Natural killer cell (primary cell): ENCODE measurements at regions not wholly inside any gene's neighbourhood (a gene's known extent, or its start where the extent isn't known, plus 50 kb on each side); places are given as distances from the start of the nearest gene placed in this dataset.

Source experiments
- ATAC-seq, 3 donors: fragments of 150-1000 bp in 2 of 3; fragments of 200-7000 bp in 1 of 3; cut with Tn5 transposase; 1 replicate in 1 of 3; 2 replicates in 2 of 3; pipeline ENCODE4 v1.10.0; 2021; ENCODE audit warnings: mild to moderate bottlenecking in 2 of 3, moderate library complexity in 2 of 3
- DNase-seq, 2 donors: peaks; one replicate each; pipeline versions ENCODE4 v3.0.0 to v3.0.0-alpha.2; 2013 to 2021; ENCODE audit warnings: mixed read lengths in 1 of 2
- H3K27ac ChIP-seq: one replicate; pipeline ENCODE4 v1.5.1; 2013; ENCODE audit warnings: mild to moderate bottlenecking, low read length
- H3K27me3 ChIP-seq: one replicate; pipeline ENCODE4 v1.6.1; 2013; ENCODE audit warnings: low read length; ENCODE audit not compliant: control insufficient read depth, insufficient read depth
- H3K36me3 ChIP-seq: one replicate; pipeline ENCODE4 v1.6.1; 2013; ENCODE audit warnings: low read length; ENCODE audit not compliant: control insufficient read depth, insufficient read depth
- H3K4me1 ChIP-seq: one replicate; pipeline ENCODE4 v1.6.1; 2013; ENCODE audit warnings: low read length; ENCODE audit not compliant: control insufficient read depth, insufficient read depth
- H3K4me3 ChIP-seq: one replicate; pipeline ENCODE4 v1.5.1; 2013; ENCODE audit warnings: low read length
- H3K9me3 ChIP-seq: one replicate; pipeline ENCODE4 v1.6.1; 2013; ENCODE audit warnings: low read length; ENCODE audit not compliant: control insufficient read depth, insufficient read depth
- H3K27ac Mint-ChIP-seq, 2 donors: one replicate each; pipeline ENCODE4 v1.8.0; 2022; ENCODE audit warnings: mild to moderate bottlenecking in 2 of 2, mixed read lengths in 2 of 2, moderate library complexity in 1 of 2
- H3K27me3 Mint-ChIP-seq, 2 donors: one replicate each; pipeline ENCODE4 v1.8.0; 2022; ENCODE audit warnings: low read depth in 2 of 2, mixed read lengths in 2 of 2
- H3K36me3 Mint-ChIP-seq: one replicate; pipeline ENCODE4 v1.8.0; 2022; ENCODE audit warnings: mixed read lengths
- H3K4me1 Mint-ChIP-seq, 2 donors: one replicate each; pipeline ENCODE4 v1.8.0; 2022; ENCODE audit warnings: mixed read lengths in 2 of 2
- H3K4me3 Mint-ChIP-seq: one replicate; pipeline ENCODE4 v1.8.0; 2022; ENCODE audit warnings: mild to moderate bottlenecking, moderate library complexity, mixed read lengths
- H3K9me3 Mint-ChIP-seq, 2 donors: one replicate each; pipeline ENCODE4 v1.8.0; 2022; ENCODE audit warnings: mixed read lengths in 2 of 2
- CTCF ChIP-seq: fragments of 200-600 bp; IDR thresholded peaks from one replicate; pipeline ENCODE4 v1.8.0; 2022; ENCODE audit warnings: antibody characterized with exemption
- WGBS: methylation state at CpG from one replicate; pipeline ENCODE4 v1.1.7; 2013; ENCODE audit warnings: missing lambda C conversion rate; ENCODE audit not compliant: insufficient coverage; 5-methylcytosine and 5-hydroxymethylcytosine counted together
- intact Hi-C: fragments of 100-400 bp; cut with micrococcal nuclease; formaldehyde crosslinking; loops from one replicate; pipeline ENCODE4 v1.14.2; 2022

- intact Hi-C loops: loop anchor here (10.0 kb wide), 1 partner anchor 1045 kb away; no protein-coding TSS in a partner anchor
- Histone ChIP-seq H3K36me3 (no peaks in the 10 kb centered on the region), H3K27me3 (no peaks in the 10 kb centered on the region), H3K27ac (no peak overlapping the region), H3K9me3 (no peaks in the 10 kb centered on the region), H3K4me1 (no peaks in the 10 kb centered on the region), H3K4me3 (no peak overlapping the region)
- ATAC-seq (no peak), DNase-seq (no peak)
- Mint-ChIP-seq H3K4me1 (no peaks in the 10 kb centered on the region), H3K27me3 (no peaks in the 10 kb centered on the region), H3K9me3 (no peaks in the 10 kb centered on the region), H3K4me3 (no peak overlapping the region), H3K36me3 (no peaks in the 10 kb centered on the region), H3K27ac (no peak overlapping the region)
- WGBS: 89% methylated on average over 1 of the region's 1 CpG
- TF ChIP-seq CTCF: no peak
Observed at GRCh38 chr4:162499478-162499877, 335.7 kb upstream of the FSTL5 start.

DNA sequence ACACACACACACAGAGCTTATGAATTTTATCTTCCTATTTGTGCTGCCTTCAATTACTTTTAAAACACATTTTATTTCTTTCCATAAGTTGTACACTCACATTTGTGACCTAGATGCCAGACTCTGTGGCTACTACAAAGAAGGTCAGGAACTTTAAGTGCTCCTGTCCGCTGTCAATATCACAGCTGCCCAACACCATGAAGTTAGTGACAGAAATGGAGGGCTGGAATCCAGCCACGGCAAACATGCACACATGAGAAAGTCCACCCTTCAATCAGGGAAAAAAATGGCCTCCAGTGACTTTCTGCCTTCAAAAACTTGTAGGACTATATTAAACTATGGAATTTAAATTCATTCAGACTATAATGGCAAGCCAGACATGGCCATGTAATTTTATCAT is 334.4 kb upstream of the FSTL5 start:
- ATAC-seq: no peak
- DNase-seq: no peak
- Mint-ChIP-seq H3K9me3 (no peaks in the 10 kb centered on the region), H3K27me3 (no peaks in the 10 kb centered on the region), H3K4me3 (no peak overlapping the region), H3K4me1 (no peaks in the 10 kb centered on the region), H3K36me3 (no peaks in the 10 kb centered on the region), H3K27ac (no peak overlapping the region)
- Histone ChIP-seq H3K4me3 (no peak overlapping the region), H3K27me3 (no peaks in the 10 kb centered on the region), H3K4me1 (no peaks in the 10 kb centered on the region), H3K36me3 (no peaks in the 10 kb centered on the region), H3K27ac (no peak overlapping the region), H3K9me3 (no peaks in the 10 kb centered on the region)
- intact Hi-C loops: loop anchor here (10.0 kb wide), 1 partner anchor 1047 kb away; no protein-coding TSS in a partner anchor
- 92% methylated on average over 2 of the region's 2 CpGs for WGBS
- TF ChIP-seq CTCF: no peak

GRCh38 chr4:162497564-162498167 is 333.9 kb upstream of the FSTL5 start:
- WGBS: 17% methylated on average over 2 of the region's 5 CpGs
- Histone ChIP-seq H3K4me1 (no peaks in the 10 kb centered on the region), H3K36me3 (no peaks in the 10 kb centered on the region), H3K27ac (no peak overlapping the region), H3K9me3 (no peaks in the 10 kb centered on the region), H3K4me3 (no peak overlapping the region), H3K27me3 (no peaks in the 10 kb centered on the region)
- Mint-ChIP-seq H3K36me3 (no peaks in the 10 kb centered on the region), H3K27ac (no peak overlapping the region), H3K27me3 (no peaks in the 10 kb centered on the region), H3K9me3 (no peaks in the 10 kb centered on the region), H3K4me3 (no peak overlapping the region), H3K4me1 (no peaks in the 10 kb centered on the region)
- intact Hi-C loops: loop anchor here (10.0 kb wide), 1 partner anchor 1047 kb away; no protein-coding TSS in a partner anchor
- ATAC-seq (peak in 2 of 3 donors; percentile 40 to 48), DNase-seq (peak in 1 of 2 donors; percentile 58)
- peak; percentile 31 for TF ChIP-seq CTCF

- Histone ChIP-seq H3K27ac (no peak overlapping the region), H3K4me3 (no peak overlapping the region), H3K27me3 (no peaks in the 10 kb centered on the region), H3K36me3 (no peaks in the 10 kb centered on the region), H3K9me3 (no peaks in the 10 kb centered on the region), H3K4me1 (no peaks in the 10 kb centered on the region)
- TF ChIP-seq CTCF: no peak
- 82% methylated on average over 2 of the region's 2 CpGs for WGBS
- H3K27ac Mint-ChIP-seq: no peak overlapping the region
- no peaks in the 10 kb centered on the region for H3K4me1 Mint-ChIP-seq
- ATAC-seq: no peak
- H3K9me3 Mint-ChIP-seq: no peaks in the 10 kb centered on the region
- H3K4me3 Mint-ChIP-seq: no peak overlapping the region
- H3K36me3 Mint-ChIP-seq: no peaks in the 10 kb centered on the region
- H3K27me3 Mint-ChIP-seq: no peaks in the 10 kb centered on the region
- intact Hi-C loops: loop anchor here (10.0 kb wide), 1 partner anchor 1050 kb away; no protein-coding TSS in a partner anchor
- DNase-seq: no peak
Observed at GRCh38 chr4:162494935-162495334, 331.1 kb upstream of the FSTL5 start.
